A549 (cell line): ENCODE measurements at regions not wholly inside any gene's neighbourhood (a gene's known extent, or its start where the extent isn't known, plus 50 kb on each side); places are given as distances from the start of the nearest gene placed in this dataset.

ENCODE experiments used
- CEBPB ChIP-seq, 2 experiments: fragments of >200 bp in 1 of 2; sonication (Bioruptor Twin) in 1 of 2; formaldehyde crosslinking in 1 of 2; IDR thresholded peaks; 2 replicates each; pipeline ENCODE4 v1.6.1; 2012 to 2016
- EP300 ChIP-seq, 2 experiments: fragments of >200 bp; sonication (Bioruptor Twin); formaldehyde crosslinking; IDR thresholded peaks; 2 replicates in 1 of 2; 3 replicates in 1 of 2; pipeline ENCODE4 v1.6.1; 2016 to 2017
- JUN ChIP-seq, 2 experiments: fragments of >200 bp; sonication (Bioruptor Twin); formaldehyde crosslinking; IDR thresholded peaks; 2 replicates in 1 of 2; 3 replicates in 1 of 2; pipeline ENCODE4 v1.6.1; 2016 to 2017
- KDM5A ChIP-seq: fragments of 200-600 bp; sonication (generic); IDR thresholded peaks from 2 replicates; pipeline ENCODE4 v1.6.1; 2016; ENCODE audit warnings: antibody characterized with exemption, mild to moderate bottlenecking
- POLR2A ChIP-seq: IDR thresholded peaks from 2 replicates; pipeline ENCODE4 v1.6.1; 2012; ENCODE audit warnings: mild to moderate bottlenecking, low read length
- TP53 ChIP-seq: fragments of 250-450 bp; sonication (Bioruptor Pico); IDR thresholded peaks from 2 replicates; pipeline ENCODE4 v1.5.0; 2021; ENCODE audit warnings: mild to moderate bottlenecking, moderate library complexity
- ZC3H11A ChIP-seq: fragments of 450-650 bp; IDR thresholded peaks from 2 replicates; pipeline ENCODE4 v1.6.1; 2014; ENCODE audit warnings: antibody characterized with exemption, mild to moderate bottlenecking
- TF ChIP-seq, protein P1 (sequence below): fragments of >200 bp; sonication (Bioruptor Twin); formaldehyde crosslinking; IDR thresholded peaks from 3 replicates; pipeline ENCODE4 v1.5.1; 2016
- TF ChIP-seq, protein P2 (sequence below): fragments of 450-650 bp; IDR thresholded peaks from 2 replicates; pipeline ENCODE4 v1.6.1; 2014; ENCODE audit warnings: antibody characterized with exemption
- TF ChIP-seq, protein P3 (sequence below): IDR thresholded peaks from 2 replicates; pipeline ENCODE4 v1.6.1; 2012
- TF ChIP-seq, protein P4 (sequence below): fragments of 150-350 bp; IDR thresholded peaks from 2 replicates; pipeline ENCODE4 v1.6.1; 2014; ENCODE audit warnings: low read depth, mild to moderate bottlenecking, low read length
- TF ChIP-seq, protein P5 (sequence below): fragments of 250-450 bp; sonication (Bioruptor Pico); IDR thresholded peaks from 2 replicates; pipeline ENCODE4 v1.5.0; 2021; ENCODE audit warnings: mild to moderate bottlenecking, moderate library complexity, borderline replicate concordance

DNA sequence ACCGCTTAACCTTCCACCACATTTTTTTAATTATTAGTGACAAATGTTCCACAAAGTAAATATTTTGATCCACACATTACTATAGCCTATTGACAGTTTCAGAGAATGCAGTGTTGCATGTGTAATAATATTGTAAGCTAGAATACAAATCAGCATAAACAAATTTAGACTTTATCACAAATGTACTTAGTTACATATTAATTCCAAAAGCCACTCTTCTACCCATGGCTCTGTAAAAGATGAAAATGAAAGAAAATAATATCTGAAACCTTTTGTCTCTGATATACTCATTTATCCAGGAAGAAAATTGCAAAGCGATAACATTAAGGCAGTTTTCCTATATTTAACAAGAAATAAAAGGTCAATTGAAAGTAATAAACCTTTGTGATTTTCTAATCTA, 954.0 kb upstream of the MAN1A1 start:
- TF ChIP-seq, protein P1, sequence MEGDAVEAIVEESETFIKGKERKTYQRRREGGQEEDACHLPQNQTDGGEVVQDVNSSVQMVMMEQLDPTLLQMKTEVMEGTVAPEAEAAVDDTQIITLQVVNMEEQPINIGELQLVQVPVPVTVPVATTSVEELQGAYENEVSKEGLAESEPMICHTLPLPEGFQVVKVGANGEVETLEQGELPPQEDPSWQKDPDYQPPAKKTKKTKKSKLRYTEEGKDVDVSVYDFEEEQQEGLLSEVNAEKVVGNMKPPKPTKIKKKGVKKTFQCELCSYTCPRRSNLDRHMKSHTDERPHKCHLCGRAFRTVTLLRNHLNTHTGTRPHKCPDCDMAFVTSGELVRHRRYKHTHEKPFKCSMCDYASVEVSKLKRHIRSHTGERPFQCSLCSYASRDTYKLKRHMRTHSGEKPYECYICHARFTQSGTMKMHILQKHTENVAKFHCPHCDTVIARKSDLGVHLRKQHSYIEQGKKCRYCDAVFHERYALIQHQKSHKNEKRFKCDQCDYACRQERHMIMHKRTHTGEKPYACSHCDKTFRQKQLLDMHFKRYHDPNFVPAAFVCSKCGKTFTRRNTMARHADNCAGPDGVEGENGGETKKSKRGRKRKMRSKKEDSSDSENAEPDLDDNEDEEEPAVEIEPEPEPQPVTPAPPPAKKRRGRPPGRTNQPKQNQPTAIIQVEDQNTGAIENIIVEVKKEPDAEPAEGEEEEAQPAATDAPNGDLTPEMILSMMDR, result no peak
- TF ChIP-seq CEBPB (IDR thresholded peaks at IDR 0.05), result no peak
- TF ChIP-seq TP53 (CRISPR knock-in tag), result no peak
- TF ChIP-seq, protein P2, sequence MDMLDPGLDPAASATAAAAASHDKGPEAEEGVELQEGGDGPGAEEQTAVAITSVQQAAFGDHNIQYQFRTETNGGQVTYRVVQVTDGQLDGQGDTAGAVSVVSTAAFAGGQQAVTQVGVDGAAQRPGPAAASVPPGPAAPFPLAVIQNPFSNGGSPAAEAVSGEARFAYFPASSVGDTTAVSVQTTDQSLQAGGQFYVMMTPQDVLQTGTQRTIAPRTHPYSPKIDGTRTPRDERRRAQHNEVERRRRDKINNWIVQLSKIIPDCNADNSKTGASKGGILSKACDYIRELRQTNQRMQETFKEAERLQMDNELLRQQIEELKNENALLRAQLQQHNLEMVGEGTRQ, result no peak
- no peak for TF ChIP-seq POLR2A
- TF ChIP-seq ZC3H11A, result no peak
- TF ChIP-seq, protein P3, sequence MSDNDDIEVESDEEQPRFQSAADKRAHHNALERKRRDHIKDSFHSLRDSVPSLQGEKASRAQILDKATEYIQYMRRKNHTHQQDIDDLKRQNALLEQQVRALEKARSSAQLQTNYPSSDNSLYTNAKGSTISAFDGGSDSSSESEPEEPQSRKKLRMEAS, result no peak
- TF ChIP-seq, protein P4, sequence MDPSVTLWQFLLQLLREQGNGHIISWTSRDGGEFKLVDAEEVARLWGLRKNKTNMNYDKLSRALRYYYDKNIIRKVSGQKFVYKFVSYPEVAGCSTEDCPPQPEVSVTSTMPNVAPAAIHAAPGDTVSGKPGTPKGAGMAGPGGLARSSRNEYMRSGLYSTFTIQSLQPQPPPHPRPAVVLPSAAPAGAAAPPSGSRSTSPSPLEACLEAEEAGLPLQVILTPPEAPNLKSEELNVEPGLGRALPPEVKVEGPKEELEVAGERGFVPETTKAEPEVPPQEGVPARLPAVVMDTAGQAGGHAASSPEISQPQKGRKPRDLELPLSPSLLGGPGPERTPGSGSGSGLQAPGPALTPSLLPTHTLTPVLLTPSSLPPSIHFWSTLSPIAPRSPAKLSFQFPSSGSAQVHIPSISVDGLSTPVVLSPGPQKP, result no peak
- TF ChIP-seq JUN (IDR thresholded peaks at IDR 0.05), result no peak
- TF ChIP-seq, protein P5, sequence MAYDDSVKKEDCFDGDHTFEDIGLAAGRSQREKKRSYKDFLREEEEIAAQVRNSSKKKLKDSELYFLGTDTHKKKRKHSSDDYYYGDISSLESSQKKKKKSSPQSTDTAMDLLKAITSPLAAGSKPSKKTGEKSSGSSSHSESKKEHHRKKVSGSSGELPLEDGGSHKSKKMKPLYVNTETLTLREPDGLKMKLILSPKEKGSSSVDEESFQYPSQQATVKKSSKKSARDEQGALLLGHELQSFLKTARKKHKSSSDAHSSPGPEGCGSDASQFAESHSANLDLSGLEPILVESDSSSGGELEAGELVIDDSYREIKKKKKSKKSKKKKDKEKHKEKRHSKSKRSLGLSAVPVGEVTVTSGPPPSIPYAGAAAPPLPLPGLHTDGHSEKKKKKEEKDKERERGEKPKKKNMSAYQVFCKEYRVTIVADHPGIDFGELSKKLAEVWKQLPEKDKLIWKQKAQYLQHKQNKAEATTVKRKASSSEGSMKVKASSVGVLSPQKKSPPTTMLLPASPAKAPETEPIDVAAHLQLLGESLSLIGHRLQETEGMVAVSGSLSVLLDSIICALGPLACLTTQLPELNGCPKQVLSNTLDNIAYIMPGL (CRISPR knock-in tag), result no peak
- no peak for TF ChIP-seq EP300 (IDR thresholded peaks at IDR 0.05)
- TF ChIP-seq KDM5A, result no peak
